PC-9 (cell line): ENCODE measurements at regions not wholly inside any gene's neighbourhood (a gene's known extent, or its start where the extent isn't known, plus 50 kb on each side); places are given as distances from the start of the nearest gene placed in this dataset.

ENCODE experiments used
- EZH2 ChIP-seq: fragments of 200-600 bp; sonication (generic); IDR thresholded peaks from 2 replicates; pipeline ENCODE4 v1.8.0; 2017; ENCODE audit warnings: antibody characterized with exemption, low read depth
- TF ChIP-seq, protein P1 (sequence below): fragments of 200-600 bp; sonication (generic); conservative IDR thresholded peaks from 2 replicates; pipeline ENCODE4 v1.6.1; 2017; ENCODE audit warnings: mixed run types, antibody characterized with exemption, mild to moderate bottlenecking, moderate library complexity

DNA sequence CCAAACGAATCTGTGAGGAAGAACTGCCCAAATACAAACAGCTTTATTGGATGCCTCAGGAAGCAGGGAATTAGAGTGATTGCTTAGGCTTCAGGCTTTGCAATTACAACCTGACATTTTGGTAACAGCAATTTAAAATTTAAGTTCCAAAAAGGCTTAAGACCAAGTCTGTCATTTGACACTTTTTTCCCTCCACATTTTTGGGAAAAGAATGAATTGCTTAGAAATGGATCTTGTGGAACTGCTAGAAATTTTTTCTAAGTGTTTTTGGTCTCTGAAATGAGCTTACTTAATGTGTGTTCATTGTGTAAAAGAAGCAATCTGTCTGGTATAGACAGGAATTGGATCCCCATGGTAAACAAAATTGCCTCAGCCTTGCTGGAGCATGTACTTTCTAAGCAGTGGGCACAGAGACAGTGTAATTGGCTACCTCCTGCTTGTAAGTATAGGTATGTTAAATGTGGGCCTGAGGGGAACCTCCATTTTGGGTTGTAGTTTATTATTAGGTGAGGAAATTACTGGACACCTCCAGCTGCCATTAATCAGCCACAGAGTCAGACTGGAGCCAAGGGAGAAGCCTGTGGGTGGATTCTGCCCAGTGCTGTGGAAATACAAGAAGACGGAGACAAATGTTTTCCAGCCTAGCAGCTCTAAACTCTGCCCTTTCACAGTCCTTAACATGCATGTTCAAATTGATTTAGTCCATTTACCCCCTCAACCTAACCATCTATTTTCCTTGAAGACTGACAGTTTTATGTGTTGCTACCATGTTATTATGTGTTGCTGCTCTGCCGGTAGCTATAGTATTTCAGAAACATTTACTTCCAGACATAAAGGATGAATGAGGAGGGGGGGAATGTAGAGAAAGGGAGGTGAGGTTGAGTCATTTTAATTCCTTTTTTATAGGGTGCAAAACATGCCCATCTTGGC is 473.0 kb downstream of the SPRY1 start:
- TF ChIP-seq, protein P1, sequence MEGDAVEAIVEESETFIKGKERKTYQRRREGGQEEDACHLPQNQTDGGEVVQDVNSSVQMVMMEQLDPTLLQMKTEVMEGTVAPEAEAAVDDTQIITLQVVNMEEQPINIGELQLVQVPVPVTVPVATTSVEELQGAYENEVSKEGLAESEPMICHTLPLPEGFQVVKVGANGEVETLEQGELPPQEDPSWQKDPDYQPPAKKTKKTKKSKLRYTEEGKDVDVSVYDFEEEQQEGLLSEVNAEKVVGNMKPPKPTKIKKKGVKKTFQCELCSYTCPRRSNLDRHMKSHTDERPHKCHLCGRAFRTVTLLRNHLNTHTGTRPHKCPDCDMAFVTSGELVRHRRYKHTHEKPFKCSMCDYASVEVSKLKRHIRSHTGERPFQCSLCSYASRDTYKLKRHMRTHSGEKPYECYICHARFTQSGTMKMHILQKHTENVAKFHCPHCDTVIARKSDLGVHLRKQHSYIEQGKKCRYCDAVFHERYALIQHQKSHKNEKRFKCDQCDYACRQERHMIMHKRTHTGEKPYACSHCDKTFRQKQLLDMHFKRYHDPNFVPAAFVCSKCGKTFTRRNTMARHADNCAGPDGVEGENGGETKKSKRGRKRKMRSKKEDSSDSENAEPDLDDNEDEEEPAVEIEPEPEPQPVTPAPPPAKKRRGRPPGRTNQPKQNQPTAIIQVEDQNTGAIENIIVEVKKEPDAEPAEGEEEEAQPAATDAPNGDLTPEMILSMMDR = no peak
- no peak for TF ChIP-seq EZH2
